Lung microvascular endothelial cell (primary cell): ENCODE measurements at regions not wholly inside any gene's neighbourhood (a gene's known extent, or its start where the extent isn't known, plus 50 kb on each side); places are given as distances from the start of the nearest gene placed in this dataset.

Source experiments
- DNase-seq, 2 donors: peaks; one replicate each; pipeline versions ENCODE4 v3.0.0 to v3.0.0-alpha.2; 2010; ENCODE audit warnings: low read depth in 2 of 2

- DNase-seq = no peak
These were observed 538.2 kb upstream of the SEMA3D start for GRCh38 chr7:85725026-85725425.

GRCh38 chr7:85719981-85720953, 533.4 kb upstream of the SEMA3D start:
- no peak for DNase-seq

GRCh38 chr7:85716353-85716752, 529.5 kb upstream of the SEMA3D start:
- DNase-seq = no peak

- DNase-seq = no peak
These were observed 528.1 kb upstream of the SEMA3D start for GRCh38 chr7:85714951-85715350.

GRCh38 chr7:85714043-85714578, 527.3 kb upstream of the SEMA3D start:
- DNase-seq = no peak

GRCh38 chr7:85713171-85713570, 526.3 kb upstream of the SEMA3D start:
- no peak for DNase-seq

- DNase-seq = no peak
These were observed 525.0 kb upstream of the SEMA3D start for GRCh38 chr7:85711894-85712293.

GRCh38 chr7:85710960-85711359, 524.1 kb upstream of the SEMA3D start:
- no peak for DNase-seq

- no peak for DNase-seq
These were observed 521.4 kb upstream of the SEMA3D start for GRCh38 chr7:85708221-85708620.

GRCh38 chr7:85705076-85705475, 518.2 kb upstream of the SEMA3D start:
- no peak for DNase-seq

GRCh38 chr7:85703251-85704010, 516.6 kb upstream of the SEMA3D start:
- no peak for DNase-seq

GRCh38 chr7:85702348-85702747, 515.5 kb upstream of the SEMA3D start:
- DNase-seq = no peak

GRCh38 chr7:85699482-85699881, 512.6 kb upstream of the SEMA3D start:
- DNase-seq = no peak

GRCh38 chr7:85695533-85695932, 508.7 kb upstream of the SEMA3D start:
- DNase-seq = no peak

- no peak for DNase-seq
These were observed 508.2 kb upstream of the SEMA3D start for GRCh38 chr7:85695041-85695440.

GRCh38 chr7:85693326-85693725, 506.5 kb upstream of the SEMA3D start:
- no peak for DNase-seq

- peak in 1 of 2 donors; percentile 10 for DNase-seq
These were observed 501.9 kb upstream of the SEMA3D start for GRCh38 chr7:85688712-85689111.

- no peak for DNase-seq
These were observed 499.7 kb upstream of the SEMA3D start for GRCh38 chr7:85686401-85687181.

- DNase-seq = peak in 1 of 2 donors; percentile 9
These were observed 499.0 kb upstream of the SEMA3D start for GRCh38 chr7:85685901-85686300.

- DNase-seq = no peak
These were observed 496.2 kb upstream of the SEMA3D start for GRCh38 chr7:85682833-85683620.

- DNase-seq = no peak
These were observed 494.4 kb upstream of the SEMA3D start for GRCh38 chr7:85681241-85681640.
